Stimulated activated CD4-positive, alpha-beta T cell treated with anti-CD3 and anti-CD28 coated beads, TNF-alpha, amount 100 ng/mL, for 24 hours (primary cell): ENCODE measurements at regions not wholly inside any gene's neighbourhood (a gene's known extent, or its start where the extent isn't known, plus 50 kb on each side); places are given as distances from the start of the nearest gene placed in this dataset.

Experiments used
- DNase-seq, 3 experiments: peaks; one replicate each; pipeline ENCODE4 v3.0.0-alpha.2; 2020; ENCODE audit warnings: low read depth in 3 of 3

GRCh38 chr15:60093273-60094067, 89.4 kb downstream of the FOXB1 start:
- DNase-seq = no peak

GRCh38 chr15:60095711-60096110, 91.6 kb downstream of the FOXB1 start:
- DNase-seq = no peak

GRCh38 chr15:60096157-60096556, 92.0 kb downstream of the FOXB1 start:
- no peak for DNase-seq

GRCh38 chr15:60101416-60101815, 97.3 kb downstream of the FOXB1 start:
- no peak for DNase-seq

- DNase-seq = no peak
These were observed 98.6 kb downstream of the FOXB1 start for GRCh38 chr15:60102748-60103147.

GRCh38 chr15:60110909-60111308, 106.8 kb downstream of the FOXB1 start:
- DNase-seq = no peak

- no peak for DNase-seq
These were observed 111.7 kb downstream of the FOXB1 start for GRCh38 chr15:60115579-60116380.

GRCh38 chr15:60116456-60117089, 112.5 kb downstream of the FOXB1 start:
- no peak for DNase-seq

- no peak for DNase-seq
These were observed 114.0 kb downstream of the FOXB1 start for GRCh38 chr15:60118146-60118545.

GRCh38 chr15:60118626-60119025, 114.5 kb downstream of the FOXB1 start:
- DNase-seq = no peak

GRCh38 chr15:60119101-60119500, 115.0 kb downstream of the FOXB1 start:
- no peak for DNase-seq

GRCh38 chr15:60120100-60120499, 116.0 kb downstream of the FOXB1 start:
- no peak for DNase-seq

- peak in 1 of 3 experiments; percentile 36 for DNase-seq
These were observed 117.7 kb downstream of the FOXB1 start for GRCh38 chr15:60121845-60122244.

GRCh38 chr15:60122691-60123090, 118.6 kb downstream of the FOXB1 start:
- DNase-seq = no peak

GRCh38 chr15:60124460-60125070, 120.5 kb downstream of the FOXB1 start:
- DNase-seq = no peak

- no peak for DNase-seq
These were observed 121.2 kb downstream of the FOXB1 start for GRCh38 chr15:60125334-60125733.

GRCh38 chr15:60126200-60126599, 122.1 kb downstream of the FOXB1 start:
- DNase-seq = no peak

GRCh38 chr15:60126661-60127060, 122.5 kb downstream of the FOXB1 start:
- no peak for DNase-seq

GRCh38 chr15:60128000-60128376, 123.9 kb downstream of the FOXB1 start:
- DNase-seq = no peak

- DNase-seq = no peak
These were observed 124.6 kb downstream of the FOXB1 start for GRCh38 chr15:60128710-60129109.

GRCh38 chr15:60130398-60130797, 126.3 kb downstream of the FOXB1 start:
- DNase-seq = no peak

- no peak for DNase-seq
These were observed 126.7 kb downstream of the FOXB1 start for GRCh38 chr15:60130821-60131220.
